Thyroid gland (tissue), 4 donors: ENCODE measurements at regions not wholly inside any gene's neighbourhood (a gene's known extent, or its start where the extent isn't known, plus 50 kb on each side); places are given as distances from the start of the nearest gene placed in this dataset.

Experiments
- POLR2A ChIP-seq, 2 donors: fragments of 450-650 bp; IDR thresholded peaks; one replicate each; pipeline ENCODE4 v1.6.1; 2017; ENCODE audit warnings: antibody characterized with exemption in 2 of 2, mild to moderate bottlenecking in 2 of 2, moderate library complexity in 1 of 2
- TF ChIP-seq, protein P1 (sequence below), 6 experiments: fragments of 200-600 bp in 3 of 6; fragments of 450-650 bp in 3 of 6; sonication (generic) in 3 of 6; IDR thresholded peaks; one replicate each; pipeline ENCODE4 v1.5.1; 2016 to 2019; ENCODE audit warnings: antibody characterized with exemption in 6 of 6, mild to moderate bottlenecking in 2 of 6, inconsistent platforms in 1 of 6, moderate library complexity in 1 of 6

DNA sequence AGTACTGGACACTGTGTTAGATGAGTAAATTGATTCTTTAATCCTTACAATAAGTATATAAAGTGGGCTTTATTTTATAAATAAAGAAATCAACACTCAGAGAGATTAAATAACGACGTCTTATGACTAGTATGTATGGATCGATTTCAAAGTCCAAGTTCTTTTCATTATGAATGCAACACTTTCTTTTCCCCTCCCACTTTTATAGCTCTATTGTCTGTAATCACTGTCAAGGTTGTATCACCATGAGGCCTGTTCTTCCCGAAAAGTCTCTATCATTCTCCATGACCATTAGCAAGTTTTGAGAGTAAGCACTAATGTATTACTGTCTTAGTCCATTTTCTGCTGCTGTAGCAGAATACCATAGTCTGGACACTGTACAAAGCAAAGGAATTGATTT, 228.4 kb downstream of the TLR4 start:
- TF ChIP-seq POLR2A (IDR thresholded peaks at IDR 0.05) = no peak
- TF ChIP-seq, protein P1, sequence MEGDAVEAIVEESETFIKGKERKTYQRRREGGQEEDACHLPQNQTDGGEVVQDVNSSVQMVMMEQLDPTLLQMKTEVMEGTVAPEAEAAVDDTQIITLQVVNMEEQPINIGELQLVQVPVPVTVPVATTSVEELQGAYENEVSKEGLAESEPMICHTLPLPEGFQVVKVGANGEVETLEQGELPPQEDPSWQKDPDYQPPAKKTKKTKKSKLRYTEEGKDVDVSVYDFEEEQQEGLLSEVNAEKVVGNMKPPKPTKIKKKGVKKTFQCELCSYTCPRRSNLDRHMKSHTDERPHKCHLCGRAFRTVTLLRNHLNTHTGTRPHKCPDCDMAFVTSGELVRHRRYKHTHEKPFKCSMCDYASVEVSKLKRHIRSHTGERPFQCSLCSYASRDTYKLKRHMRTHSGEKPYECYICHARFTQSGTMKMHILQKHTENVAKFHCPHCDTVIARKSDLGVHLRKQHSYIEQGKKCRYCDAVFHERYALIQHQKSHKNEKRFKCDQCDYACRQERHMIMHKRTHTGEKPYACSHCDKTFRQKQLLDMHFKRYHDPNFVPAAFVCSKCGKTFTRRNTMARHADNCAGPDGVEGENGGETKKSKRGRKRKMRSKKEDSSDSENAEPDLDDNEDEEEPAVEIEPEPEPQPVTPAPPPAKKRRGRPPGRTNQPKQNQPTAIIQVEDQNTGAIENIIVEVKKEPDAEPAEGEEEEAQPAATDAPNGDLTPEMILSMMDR (IDR thresholded peaks at IDR 0.05) = no peak
